ENCODE measurements at regions not wholly inside any gene's neighbourhood (a gene's known extent, or its start where the extent isn't known, plus 50 kb on each side); places are given as distances from the start of the nearest gene placed in this dataset.
"Not testable (repeated sequence)": the region's sequence is repeated elsewhere in the genome, so short reads cannot be mapped to it uniquely, and the experiment has no call there.

DNA sequence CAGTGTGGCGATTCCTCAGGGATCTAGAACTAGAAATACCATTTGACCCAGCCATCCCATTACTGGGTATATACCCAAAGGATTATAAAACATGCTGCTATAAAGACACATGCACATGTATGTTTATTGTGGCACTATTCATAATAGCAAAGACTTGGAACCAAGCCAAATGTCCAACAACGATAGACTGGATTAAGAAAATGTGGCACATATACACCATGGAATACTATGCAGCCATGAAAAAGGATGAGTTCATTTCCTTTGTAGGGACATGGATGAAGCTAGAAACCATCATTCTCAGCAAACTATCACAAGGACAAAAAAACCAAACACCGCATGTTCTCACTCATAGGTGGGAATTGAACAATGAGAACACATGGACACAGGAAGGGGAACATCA lies 335.8 kb upstream of the PCDH18 start:
- not testable (repeated sequence) for DNase-seq (ENCODE audit: low read depth in 1 of 2, low spot score in 1 of 2)

DNA sequence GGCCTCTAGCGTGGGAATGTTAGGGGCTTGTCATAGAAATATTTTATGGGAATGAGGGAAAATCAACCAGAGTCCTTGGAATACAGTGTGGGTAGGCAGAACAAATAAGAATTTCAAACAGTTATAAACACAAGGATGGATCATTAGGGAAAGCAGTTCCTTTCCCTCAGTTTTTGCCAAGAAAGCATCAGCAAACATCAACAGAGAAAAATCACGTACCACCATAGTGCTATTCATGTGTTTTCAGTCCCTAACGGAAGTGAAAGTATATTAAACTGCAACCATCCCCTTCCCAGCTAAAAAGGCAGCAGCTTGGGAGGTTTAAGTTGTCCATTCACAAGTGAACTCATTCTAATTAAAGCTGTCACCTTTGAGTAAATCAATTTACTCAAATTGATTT lies 334.4 kb upstream of the PCDH18 start:
- no peak for DNase-seq (ENCODE audit: low read depth in 1 of 2, low spot score in 1 of 2)

DNA sequence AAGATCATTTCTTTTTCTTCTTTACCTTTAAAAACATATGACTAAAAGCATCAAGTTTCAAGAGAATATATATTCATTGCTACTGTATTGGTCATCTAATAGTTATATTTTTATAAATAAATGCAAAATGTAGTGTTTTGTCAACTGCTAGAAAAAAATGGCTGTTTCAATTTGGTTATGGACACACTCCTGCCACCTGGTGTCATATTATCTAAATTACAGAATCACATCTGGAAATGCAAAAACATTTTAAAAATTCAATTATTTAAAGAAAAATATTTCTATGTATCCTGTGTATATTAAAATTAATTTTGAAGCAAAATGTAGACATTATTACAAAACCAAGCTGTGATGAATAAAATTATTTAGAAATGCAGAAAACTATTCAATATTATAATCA lies 329.4 kb upstream of the PCDH18 start:
- DNase-seq (ENCODE audit: low read depth in 1 of 2, low spot score in 1 of 2): no peak

DNA sequence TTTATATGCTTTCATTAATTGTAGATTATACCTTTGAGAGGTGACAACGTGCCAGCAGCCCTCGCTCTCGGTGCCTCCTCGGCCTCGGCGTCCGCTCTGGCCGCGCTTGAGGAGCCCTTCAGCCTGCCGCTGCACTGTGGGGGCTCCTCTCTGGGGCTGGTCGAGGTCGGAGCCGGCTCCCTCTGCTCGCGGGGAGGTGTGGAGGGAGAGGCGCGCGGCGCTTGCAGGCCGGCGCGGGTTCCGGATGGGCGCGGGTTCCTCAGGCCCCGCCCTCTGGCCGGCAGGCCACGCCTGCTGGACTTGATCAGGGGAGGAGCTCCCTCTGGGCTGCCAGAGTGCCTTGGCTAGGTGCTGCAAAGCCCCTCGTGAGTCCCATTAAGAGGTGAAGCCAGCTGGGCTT lies 321.1 kb upstream of the PCDH18 start:
- no peak for DNase-seq (ENCODE audit: low read depth in 1 of 2, low spot score in 1 of 2)

DNA sequence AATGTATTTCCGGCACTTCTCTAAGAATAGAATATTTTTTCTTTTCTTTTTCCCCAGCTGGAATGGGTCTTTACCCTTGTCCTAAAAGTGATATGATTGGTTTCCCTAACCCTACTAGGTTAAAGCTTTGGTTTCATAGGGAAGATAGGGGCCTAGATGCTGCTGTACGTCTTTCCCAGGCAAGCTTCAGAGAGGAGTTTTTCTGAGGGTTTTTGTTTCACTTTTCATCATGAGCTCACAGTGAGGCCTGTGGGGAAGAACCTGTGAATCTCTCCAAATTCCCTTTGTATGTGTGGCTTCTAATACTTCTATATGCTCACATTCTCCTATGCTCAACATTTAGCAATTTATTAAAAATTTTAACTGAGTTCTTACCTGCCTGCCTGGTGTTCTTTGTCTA lies 320.0 kb upstream of the PCDH18 start:
- DNase-seq (ENCODE audit: low read depth in 1 of 2, low spot score in 1 of 2): no peak

DNA sequence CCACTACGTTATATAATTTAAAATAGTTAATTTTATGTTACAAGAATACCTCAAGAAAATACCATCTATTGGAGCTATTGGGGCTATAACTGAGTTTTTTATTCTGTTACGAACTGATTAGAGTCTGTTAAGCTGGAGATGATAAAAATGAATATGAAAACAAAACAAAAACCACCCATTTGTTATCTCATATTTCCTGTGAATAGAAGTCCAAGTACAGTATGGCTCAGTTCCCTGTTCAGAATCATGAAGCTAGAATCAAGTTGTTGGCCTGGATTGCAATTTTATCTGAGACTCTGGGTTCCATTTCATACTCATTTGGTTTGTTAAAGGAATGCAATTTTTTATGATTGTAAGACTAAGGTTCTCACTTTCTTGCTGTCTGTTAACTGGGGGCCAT lies 319.1 kb upstream of the PCDH18 start:
- no peak for DNase-seq (ENCODE audit: low read depth in 1 of 2, low spot score in 1 of 2)

DNA sequence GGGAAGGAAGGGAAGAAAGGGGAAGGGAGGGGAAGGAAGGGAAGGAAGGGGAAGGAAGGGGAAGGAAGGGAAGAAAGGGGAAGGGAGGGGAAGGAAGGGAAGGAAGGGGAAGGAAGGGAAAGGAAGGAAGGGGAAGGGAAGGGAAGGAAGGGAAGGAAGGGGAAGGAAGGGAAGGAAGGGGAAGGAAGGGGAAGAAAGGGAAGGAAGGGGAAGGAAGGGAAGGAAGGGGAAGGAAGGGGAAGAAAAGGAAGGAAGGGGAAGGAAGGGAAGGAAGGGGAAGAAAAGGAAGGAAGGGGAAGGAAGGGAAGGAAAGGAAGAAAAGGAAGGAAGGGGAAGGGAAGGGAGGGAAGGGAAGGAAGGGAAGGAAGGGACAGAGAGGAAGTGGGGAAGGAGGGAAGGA lies 295.7 kb upstream of the PCDH18 start:
- not testable (repeated sequence) for DNase-seq (ENCODE audit: low read depth in 1 of 2, low spot score in 1 of 2)

DNA sequence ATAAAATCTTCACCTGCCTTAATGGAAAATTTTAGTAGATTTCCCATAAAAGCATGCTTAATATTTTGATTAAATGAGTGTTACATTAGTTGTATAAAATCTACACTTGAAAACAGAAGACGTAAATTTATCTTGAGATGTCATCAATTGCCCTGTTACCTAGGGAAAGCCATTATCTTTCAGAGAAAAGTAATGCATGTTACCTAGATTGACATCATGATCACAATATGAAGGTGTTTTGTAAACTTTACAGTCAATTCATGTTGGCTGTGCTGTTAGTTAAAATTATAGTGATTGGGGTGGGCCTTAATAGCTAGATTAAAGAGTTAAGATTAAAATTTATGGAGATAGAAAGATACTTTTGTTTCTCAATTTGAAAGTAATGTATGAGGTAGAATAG lies 293.2 kb upstream of the PCDH18 start:
- DNase-seq (ENCODE audit: low read depth in 1 of 2, low spot score in 1 of 2): no peak

DNA sequence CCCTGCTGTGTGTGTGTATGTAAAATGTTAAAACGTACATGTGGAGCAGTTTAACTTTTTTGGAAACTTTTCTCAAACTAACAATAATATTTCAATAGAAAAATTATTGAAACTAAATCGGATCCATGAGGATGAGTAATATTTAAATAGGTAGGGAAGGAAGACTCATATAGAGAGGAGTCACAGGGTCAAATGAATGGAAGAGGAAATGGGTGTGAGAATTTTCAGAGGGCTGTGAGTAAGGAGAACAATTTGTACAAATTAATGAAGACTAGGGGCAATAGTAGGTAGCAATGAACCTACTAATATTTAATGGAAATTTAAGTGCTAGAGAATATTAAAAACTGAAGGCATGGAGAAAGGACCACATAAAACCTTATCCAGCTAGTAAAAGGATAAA lies 290.7 kb upstream of the PCDH18 start:
- no peak for DNase-seq (ENCODE audit: low read depth in 1 of 2, low spot score in 1 of 2)

DNA sequence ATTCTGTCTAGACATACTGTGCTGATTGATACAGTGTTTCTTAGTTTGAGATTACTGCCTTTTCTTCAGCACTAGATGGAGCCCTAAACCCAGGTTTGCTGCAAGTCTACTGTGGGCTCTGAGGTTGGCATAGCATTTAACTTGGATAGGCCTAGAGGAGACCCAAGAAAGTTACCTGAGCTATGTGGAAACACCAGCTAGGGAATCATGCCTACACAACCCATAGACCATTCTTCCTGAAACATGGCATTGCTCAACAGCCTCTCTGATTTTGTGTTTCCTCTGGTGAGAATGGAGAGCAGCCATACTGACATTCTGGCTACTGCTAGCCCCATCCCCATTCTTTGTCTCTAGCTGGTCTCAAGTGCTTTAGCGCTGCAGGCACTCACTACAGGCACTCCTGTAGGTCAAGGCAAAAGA lies 287.7 kb upstream of the PCDH18 start:
- no peak for DNase-seq (ENCODE audit: low read depth in 1 of 2, low spot score in 1 of 2)

DNA sequence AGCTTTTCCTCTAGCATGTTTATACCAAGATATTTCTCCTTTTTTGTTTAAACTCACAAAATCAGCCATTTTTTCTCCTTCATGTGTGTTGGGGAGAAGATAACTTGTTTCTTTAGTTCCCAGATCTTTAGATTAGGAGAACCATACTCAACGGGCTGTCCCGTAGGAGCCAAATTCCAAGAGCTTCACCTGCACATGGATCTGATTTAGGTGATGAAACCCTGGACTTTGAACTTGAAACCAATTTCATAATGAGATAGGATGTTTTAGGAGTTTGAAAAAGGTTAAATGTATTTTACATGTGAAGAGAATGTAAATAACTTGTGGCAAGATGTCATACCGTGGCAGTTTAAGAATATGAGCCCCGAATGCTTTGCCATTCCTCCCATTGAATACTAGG lies 280.0 kb upstream of the PCDH18 start:
- no peak for DNase-seq (ENCODE audit: low read depth in 1 of 2, low spot score in 1 of 2)

DNA sequence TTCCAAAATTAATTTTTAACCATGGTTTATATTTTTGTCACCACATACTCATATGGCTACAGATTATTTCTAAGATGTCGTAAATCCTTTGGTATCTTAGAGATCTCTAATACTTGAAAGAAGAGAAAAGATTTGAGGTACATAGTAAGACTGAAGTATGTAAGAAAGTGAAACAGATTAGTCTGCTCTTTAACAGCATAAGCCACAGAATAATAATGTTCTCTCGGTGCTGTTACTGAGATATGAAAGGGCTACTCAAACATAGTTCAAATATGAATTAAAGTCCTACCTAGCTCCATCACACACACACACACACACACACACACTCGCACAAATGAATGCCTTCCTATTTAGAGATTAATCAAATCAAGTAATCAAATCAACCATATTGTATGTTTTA lies 274.1 kb upstream of the PCDH18 start:
- DNase-seq (ENCODE audit: low read depth in 1 of 2, low spot score in 1 of 2): no peak

DNA sequence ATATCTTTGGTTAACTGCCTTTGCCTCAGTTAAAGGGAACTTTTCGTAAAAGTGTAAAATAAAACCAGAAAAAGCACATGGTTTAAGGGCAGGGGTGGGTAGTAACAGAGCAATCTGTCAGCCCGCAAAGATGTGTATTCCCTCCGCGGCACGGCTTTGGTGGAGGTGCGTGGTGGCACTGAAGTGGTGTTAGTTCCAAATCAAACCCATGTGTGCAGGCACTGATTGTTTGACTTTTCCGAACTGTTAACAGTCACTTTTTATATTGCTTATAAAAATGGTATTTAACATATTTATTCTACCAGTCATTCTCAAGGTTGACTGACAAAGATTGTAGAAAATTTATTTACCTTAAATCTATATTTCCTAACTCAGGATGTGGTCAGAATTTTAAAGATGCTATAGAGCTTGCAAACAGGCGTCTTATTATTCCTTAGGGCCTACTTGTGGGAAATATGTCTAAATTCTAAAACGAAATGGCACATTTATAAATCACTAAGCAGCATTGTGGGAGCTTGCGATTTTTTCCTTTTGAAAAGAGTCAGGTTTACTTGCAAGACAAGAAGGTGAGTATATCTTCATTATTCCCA lies 272.7 kb upstream of the PCDH18 start:
- no peak for DNase-seq (ENCODE audit: low read depth in 1 of 2, low spot score in 1 of 2)

DNA sequence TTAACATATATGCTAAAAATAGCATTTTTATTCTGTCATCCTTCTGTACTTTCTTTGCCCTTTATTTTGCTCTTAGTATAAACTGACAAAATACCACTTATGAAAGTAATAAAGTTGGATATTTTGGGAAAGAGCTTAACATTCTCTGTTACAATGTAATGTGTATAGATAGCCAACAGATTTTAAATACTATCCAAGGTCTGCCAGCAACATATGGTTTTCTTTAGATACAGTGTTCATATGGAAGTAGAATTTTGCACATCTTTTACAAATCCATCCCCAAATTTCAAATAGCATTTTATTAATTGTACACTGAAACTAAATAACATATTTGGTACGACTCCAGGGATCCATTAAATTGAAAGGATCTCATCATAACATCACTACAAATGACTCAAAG lies 268.6 kb upstream of the PCDH18 start:
- DNase-seq (ENCODE audit: low read depth in 1 of 2, low spot score in 1 of 2): no peak

DNA sequence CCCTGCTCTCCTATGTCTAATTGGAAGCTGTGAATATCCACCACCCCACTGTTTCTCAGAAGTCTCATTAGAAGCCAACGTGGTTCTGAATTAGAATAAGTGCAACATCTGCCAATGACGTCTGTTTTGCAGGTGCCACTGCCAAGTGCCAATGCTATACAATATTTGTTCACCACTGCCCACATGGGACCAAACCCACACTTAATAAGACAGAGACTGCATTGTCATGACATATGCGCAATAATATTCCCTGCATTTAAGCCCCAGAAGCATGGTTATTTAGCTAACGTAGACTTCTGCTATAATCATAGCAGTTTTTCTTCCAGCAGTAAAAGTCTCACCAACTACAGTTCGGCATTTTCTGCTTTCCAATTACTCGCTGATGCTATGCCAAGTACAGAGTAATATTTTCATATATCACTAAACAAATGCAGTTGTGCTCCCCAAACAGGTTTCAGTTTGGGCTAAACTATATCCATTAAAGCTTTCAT lies 262.5 kb upstream of the PCDH18 start:
- DNase-seq (ENCODE audit: low read depth in 1 of 2, low spot score in 1 of 2): no peak

DNA sequence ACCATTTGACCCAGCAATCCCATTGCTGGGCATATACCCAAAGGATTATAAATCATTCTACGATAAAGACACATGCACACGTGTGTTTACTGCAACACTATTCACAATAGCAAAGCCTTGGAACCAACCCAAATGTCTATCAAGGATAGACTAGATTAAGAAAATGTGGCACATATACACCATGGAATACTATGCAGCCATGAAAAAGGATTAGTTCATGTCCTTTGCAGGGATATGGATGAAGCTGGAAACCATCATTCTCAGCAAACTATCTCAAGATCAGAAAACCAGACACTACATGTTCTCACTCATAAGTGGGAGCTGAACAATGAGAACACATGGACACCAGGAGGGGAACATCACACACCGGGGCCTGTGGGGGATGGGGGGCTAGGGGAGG lies 257.0 kb upstream of the PCDH18 start:
- DNase-seq (ENCODE audit: low read depth in 1 of 2, low spot score in 1 of 2): not testable (repeated sequence)

DNA sequence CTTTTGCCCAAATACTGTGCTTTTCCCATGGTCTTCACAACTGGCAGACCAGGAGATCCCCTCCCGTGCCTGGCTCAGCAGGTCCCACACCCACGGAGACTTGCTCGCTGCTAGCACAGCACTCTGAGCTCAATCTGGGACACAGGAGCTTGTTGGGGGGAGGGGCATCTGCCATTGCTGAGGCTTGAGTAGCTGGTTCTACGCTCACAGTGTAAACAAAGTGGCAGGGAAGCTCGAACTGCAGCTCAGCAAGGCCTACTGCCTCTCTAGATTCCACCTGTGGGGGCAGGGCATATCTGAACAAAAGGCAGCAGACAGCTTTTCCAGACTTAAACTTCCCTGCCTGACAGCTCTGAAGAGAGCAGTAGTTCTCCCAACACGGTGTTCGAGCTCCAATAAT lies 251.6 kb upstream of the PCDH18 start:
- not testable (repeated sequence) for DNase-seq (ENCODE audit: low read depth in 1 of 2, low spot score in 1 of 2)

DNA sequence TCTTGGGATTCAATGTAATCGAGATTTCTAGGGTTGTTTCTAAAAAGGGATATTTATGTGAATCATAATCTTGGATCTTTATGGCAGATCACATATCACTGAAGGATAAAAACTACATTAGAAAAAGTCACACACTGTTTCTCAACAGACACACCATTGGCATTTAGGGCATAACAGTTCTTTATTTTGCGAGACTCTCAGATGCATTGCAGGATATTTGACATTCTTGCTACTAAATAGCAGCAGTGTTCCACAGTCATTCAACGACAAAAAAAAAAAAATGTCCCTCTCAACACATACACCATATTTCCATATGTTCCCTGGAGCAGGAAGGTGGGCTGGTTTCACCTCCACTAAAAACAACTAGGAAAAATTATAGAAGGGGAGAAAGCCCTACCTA lies 243.4 kb upstream of the PCDH18 start:
- DNase-seq (ENCODE audit: low read depth in 1 of 2, low spot score in 1 of 2): no peak

DNA sequence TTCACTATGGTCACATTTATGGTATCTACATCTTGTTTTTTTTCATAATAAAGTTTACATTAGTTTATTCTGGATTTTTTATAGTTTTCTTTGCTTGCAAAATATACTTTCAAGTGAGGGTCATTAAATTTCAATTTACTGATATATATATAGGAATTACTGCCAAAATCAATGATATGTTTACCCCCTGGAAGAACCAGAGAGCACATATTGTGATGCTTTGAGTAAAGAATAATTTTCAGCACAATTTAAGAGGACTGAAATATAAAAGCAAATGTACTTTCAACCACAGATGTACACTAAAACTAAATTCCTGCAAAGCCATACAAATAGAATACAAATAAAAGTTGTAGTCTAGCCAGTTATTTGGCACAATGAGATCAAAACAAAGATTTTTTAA lies 242.2 kb upstream of the PCDH18 start:
- DNase-seq (ENCODE audit: low read depth in 1 of 2, low spot score in 1 of 2): no peak

DNA sequence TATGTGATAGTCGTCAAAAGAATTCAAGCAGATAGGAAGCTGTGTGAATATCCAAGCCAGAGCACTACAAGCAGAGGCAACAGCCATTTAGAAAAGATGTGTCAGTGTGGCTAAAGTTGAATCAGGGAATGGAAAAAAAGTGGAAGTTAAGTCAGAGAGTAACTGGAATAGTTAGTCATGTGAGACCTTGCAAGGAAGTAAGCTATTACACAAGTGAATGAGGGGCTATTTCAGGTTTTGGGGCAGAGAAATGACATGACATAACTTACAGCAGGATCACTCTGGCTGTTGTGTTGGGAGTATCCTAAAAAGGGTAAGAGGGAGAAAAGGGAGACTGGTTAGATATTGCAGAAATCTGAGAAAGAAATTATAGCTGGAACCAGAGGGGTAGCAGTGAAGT lies 236.6 kb upstream of the PCDH18 start:
- DNase-seq (ENCODE audit: low read depth in 1 of 2, low spot score in 1 of 2): no peak

DNA sequence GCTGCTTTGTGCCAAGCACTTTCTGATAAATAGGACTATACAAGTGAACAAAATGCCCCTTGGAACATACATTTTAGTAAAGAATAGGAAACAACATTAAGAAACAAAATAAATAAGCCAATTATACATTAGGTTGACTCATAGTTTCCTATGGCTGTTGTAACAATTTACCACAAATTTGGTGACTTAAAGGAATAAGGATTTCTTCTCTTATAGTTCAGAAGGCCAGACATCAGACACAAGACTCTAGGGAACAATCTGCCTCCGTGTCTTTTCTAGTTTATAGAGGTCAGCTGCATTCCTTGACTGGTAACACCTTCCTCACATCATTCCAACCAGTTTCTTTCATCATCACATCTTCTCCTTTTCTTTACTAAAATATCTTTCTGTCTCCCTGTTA lies 235.9 kb upstream of the PCDH18 start:
- no peak for DNase-seq (ENCODE audit: low read depth in 1 of 2, low spot score in 1 of 2)

DNA sequence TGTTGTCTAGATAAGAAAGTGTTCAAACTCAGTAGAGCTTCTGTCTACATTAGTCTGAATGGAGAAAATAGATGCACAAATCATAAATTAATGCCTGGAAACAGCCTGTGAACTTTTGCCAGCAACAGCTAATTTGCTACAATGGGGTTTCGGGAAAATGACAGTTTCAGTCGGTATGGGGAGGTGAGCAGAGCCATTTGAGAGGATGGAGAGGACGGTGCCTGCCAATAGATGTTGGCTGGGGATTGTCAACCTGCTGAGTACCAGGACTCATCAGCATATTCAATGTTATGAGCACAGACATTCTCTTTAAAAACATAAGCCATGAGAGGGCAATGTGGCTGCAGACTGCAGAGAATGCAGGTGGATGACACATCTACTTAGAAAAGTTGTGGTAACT lies 230.3 kb upstream of the PCDH18 start:
- DNase-seq (ENCODE audit: low read depth in 1 of 2, low spot score in 1 of 2): no peak

DNA sequence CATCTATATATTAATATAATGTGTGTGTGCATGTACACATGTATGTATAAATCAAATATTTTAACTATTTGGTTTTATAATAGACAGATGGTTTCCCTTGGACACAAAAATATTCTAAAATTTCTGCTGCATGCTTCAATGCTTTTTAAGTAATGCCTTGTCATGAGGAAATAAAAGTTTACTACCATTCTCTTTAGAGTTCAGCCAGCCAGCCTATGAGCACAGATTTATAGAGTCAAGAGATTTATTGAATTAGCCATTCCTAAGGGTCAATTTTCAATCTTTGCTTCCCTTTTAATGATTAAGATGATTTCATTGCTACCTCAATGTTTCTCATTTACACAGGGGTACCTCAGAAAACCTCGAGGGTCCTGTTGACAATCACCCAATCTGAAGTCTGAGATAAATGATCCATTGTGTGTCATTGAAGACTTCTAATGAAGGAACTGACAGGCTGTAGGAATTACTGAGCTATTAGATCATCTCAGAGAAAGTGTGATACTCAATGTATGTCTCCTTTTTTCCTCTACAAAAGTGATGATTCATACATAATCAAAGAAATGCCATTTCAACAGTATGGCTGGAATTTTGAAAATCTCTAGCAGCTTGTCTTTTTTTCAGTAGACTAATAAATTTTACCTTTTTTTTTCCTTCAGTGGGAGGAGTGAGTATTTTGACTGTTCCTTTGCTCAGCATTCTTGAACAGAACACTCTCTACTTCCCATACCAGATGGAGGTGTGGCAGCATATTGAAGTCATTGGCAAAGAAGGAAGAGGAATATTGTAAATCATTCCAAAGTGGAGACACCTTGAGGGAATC lies 222.6 kb upstream of the PCDH18 start:
- DNase-seq (ENCODE audit: low read depth in 1 of 2, low spot score in 1 of 2): no peak

Data from activated CD4-positive, alpha-beta T cell treated with anti-CD3 and anti-CD28 coated beads, Interleukin-2, amount 50 U/mL, for 24 hours (primary cell).